ENCODE measurements at regions not wholly inside any gene's neighbourhood (a gene's known extent, or its start where the extent isn't known, plus 50 kb on each side); places are given as distances from the start of the nearest gene placed in this dataset.

DNA sequence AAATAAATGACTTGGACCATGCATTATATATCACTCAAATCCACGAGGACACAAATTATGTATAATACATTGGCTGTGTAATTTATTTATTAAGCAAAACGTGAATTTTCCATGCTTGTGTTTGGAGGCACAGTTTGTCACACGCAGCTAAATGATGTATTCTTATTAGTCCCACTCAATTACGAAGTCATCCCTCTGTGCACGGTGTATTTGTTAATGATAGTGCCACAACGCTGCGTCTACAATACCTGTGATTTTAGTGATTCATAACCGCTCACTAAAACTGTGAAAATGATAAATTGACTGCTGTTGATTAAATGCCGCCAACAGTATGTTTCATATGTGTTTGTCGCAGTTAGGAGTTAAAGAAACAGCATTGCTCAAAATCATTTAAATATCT, 358.3 kb downstream of the ZNF516 start:
- H3K4me3 ChIP-seq (ENCODE audit: low read length) = no peak overlapping the region
- TF ChIP-seq, protein P1, sequence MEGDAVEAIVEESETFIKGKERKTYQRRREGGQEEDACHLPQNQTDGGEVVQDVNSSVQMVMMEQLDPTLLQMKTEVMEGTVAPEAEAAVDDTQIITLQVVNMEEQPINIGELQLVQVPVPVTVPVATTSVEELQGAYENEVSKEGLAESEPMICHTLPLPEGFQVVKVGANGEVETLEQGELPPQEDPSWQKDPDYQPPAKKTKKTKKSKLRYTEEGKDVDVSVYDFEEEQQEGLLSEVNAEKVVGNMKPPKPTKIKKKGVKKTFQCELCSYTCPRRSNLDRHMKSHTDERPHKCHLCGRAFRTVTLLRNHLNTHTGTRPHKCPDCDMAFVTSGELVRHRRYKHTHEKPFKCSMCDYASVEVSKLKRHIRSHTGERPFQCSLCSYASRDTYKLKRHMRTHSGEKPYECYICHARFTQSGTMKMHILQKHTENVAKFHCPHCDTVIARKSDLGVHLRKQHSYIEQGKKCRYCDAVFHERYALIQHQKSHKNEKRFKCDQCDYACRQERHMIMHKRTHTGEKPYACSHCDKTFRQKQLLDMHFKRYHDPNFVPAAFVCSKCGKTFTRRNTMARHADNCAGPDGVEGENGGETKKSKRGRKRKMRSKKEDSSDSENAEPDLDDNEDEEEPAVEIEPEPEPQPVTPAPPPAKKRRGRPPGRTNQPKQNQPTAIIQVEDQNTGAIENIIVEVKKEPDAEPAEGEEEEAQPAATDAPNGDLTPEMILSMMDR (conservative IDR thresholded peaks at IDR 0.05; ENCODE audit: low read depth, low read length) = no peak
- DNase-seq (ENCODE audit: low read depth) = no peak

DNA sequence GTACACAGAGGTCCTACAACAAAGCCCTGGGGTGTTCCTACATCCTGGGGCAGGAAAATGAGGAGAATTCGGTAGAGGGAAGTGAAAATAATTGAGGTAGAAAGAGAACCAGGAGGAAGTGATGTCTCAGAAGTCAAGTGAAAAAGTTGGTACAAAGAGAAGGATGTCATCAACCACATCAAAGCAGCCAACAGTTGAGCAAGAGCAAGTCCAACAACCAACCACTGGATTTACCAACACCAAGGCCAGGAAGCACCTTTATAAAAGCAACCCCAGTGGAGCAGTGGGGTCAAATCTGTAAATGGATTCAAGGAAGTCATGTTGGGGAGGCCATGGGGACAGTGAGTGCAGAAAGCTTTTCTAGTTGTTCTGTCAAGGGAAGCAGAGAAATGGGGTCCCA, 360.4 kb downstream of the ZNF516 start:
- DNase-seq (ENCODE audit: low read depth) = no peak
- no peak overlapping the region for H3K4me3 ChIP-seq (ENCODE audit: low read length)

DNA sequence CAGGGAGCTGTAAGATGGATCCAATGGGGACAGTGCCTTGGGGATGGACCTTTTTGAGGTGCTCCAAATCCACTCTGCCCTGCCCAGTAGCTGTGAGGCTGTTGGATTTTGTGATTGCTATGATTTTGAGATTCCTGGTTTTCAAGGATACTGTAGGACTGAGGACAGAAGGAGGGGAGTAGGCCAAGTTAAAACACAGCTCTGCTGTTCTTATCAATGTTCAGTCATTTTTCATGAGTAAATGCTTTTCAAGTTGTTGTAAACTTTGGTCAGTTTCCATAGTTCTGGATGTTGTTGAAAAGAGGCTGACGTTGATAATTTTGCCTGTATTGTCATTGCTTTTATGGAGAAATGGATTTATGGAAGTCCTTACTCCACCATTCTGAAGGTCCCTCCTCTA, 361.2 kb downstream of the ZNF516 start:
- TF ChIP-seq, protein P1 (conservative IDR thresholded peaks at IDR 0.05; ENCODE audit: low read depth, low read length) = no peak
- DNase-seq (ENCODE audit: low read depth) = no peak
- no peak overlapping the region for H3K4me3 ChIP-seq (ENCODE audit: low read length)

More for the DNA sequence above, 360.4 kb downstream of the ZNF516 start:
- TF ChIP-seq, protein P1 (conservative IDR thresholded peaks at IDR 0.05; ENCODE audit: low read depth, low read length) = no peak

DNA sequence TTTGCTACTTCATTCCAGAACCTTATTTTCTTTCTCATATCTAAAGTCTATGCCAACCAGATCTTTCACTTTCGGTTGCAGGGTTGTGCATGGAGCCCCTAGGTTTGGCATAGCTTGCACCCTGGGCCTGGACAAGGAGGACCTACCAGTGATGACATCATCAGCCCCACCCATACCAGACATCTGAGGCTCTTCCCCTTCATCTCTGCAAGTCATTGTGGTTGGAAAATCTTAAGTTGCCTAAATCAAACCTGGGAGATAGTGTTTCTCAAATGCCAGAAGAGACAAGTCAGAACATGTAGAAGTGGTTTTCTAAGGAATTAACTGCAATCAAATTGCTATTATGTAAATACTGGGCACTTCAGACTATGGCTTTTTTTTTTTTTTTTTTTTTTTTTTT, 363.3 kb downstream of the ZNF516 start:
- DNase-seq (ENCODE audit: low read depth) = no peak
- TF ChIP-seq, protein P1 (conservative IDR thresholded peaks at IDR 0.05; ENCODE audit: low read depth, low read length) = no peak
- no peak overlapping the region for H3K4me3 ChIP-seq (ENCODE audit: low read length)

DNA sequence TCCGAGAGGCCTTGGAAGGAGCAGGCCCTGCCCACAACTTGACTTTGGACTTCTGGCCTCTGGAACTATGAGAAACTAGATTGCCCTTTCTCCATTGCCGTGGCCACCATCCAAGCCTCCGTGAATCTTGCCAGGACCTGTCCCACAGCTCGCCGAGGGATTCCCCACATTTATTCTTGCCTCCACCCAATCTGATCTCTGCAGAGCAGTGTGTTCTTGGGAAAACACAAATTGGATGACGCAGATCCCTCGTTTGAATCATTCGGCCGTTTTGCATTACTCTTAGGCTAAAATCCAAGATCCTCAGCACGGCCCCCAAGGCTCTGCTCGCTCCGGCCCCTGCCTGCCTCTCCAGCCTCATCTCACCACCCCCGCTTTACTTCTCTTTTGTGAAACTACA, 364.2 kb downstream of the ZNF516 start:
- TF ChIP-seq, protein P1 (conservative IDR thresholded peaks at IDR 0.05; ENCODE audit: low read depth, low read length) = no peak
- H3K4me3 ChIP-seq (ENCODE audit: low read length) = no peak overlapping the region
- DNase-seq (ENCODE audit: low read depth) = no peak

DNA sequence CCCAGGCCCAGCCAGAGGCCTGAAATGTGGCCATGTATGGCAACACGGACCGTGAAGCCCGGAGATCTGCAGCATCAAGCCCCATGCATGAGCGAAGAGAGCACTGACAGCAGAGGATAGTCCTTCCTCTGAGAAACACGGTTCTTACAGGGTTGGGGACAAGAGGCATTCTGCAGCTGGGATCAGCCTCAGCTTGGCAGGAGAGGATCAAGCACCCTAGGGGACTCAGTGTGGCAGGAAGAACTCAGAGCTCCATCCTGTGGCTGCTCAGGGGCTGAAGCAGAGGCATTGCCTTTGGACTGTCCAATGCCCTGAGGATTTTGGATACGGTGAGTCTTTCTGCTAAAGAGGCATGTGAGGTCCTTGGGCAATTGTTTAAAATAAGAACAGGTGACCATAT, 368.7 kb downstream of the ZNF516 start:
- DNase-seq (ENCODE audit: low read depth) = no peak
- TF ChIP-seq, protein P1 (conservative IDR thresholded peaks at IDR 0.05; ENCODE audit: low read depth, low read length) = no peak
- H3K4me3 ChIP-seq (ENCODE audit: low read length) = no peak overlapping the region

DNA sequence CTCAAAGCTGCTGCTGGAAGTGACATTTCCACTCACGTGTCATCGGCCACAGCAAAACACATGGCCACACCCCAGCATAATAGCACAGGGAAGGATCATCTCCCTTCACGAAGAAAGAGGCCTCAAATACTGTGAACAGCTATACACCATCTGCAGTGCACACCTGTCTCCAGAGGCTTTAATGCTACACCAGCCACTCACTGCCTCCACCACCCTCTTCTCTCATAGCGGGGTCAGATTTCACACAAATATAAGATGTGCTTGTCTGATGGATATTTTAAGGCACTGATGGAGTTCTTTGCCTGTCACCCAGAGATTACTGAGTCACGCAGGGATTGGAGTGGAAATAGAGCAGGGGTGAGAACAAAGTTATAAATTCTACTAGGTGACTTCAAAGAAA, 374.0 kb downstream of the ZNF516 start:
- TF ChIP-seq, protein P1 (conservative IDR thresholded peaks at IDR 0.05; ENCODE audit: low read depth, low read length) = no peak

More for the DNA sequence above, 374.0 kb downstream of the ZNF516 start:
- DNase-seq (ENCODE audit: low read depth) = no peak
- no peak overlapping the region for H3K4me3 ChIP-seq (ENCODE audit: low read length)

Data from retinal pigment epithelial cell (primary cell).